ENCODE measurements at regions not wholly inside any gene's neighbourhood (a gene's known extent, or its start where the extent isn't known, plus 50 kb on each side); places are given as distances from the start of the nearest gene placed in this dataset.
"Not testable (repeated sequence)": the region's sequence is repeated elsewhere in the genome, so short reads cannot be mapped to it uniquely, and the experiment has no call there.

DNA sequence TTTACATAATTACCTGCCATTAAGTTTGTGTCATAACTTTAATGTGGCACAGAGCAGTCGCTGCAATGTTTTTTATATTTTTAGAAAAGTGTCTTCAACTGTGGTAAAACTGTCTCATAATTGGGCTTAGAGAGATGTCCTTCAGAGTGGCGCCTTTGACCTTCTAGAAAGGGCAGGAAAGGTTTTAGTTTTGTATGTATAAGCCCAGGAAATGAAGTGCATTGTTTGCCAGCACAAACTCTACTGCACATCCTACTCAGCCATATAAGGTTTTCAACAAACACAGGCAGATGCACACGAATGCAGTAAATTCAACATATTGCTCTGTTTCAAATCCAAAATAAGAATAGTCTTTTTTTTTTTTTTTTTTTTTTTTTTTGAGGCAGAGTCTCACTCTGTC lies 201.4 kb downstream of the ALDH8A1 start:
- H3K4me1 ChIP-seq = no peaks in the 10 kb centered on the region
- H3K9me3 ChIP-seq = no peaks in the 10 kb centered on the region
- intact Hi-C loops (cut with DNase I) = no loop called here
- no peak overlapping the region for H3K4me3 ChIP-seq (replicated peaks in 1 of 3)
- no peak for DNase-seq
- WGBS, 2 donors = 77% methylated on average over 3 of the region's 3 CpGs
- H3K36me3 ChIP-seq = no peaks in the 10 kb centered on the region
- no peak overlapping the region for H3K27ac ChIP-seq
- no peak for TF ChIP-seq POLR2A (IDR thresholded peaks at IDR 0.05)
- TF ChIP-seq, protein P1, sequence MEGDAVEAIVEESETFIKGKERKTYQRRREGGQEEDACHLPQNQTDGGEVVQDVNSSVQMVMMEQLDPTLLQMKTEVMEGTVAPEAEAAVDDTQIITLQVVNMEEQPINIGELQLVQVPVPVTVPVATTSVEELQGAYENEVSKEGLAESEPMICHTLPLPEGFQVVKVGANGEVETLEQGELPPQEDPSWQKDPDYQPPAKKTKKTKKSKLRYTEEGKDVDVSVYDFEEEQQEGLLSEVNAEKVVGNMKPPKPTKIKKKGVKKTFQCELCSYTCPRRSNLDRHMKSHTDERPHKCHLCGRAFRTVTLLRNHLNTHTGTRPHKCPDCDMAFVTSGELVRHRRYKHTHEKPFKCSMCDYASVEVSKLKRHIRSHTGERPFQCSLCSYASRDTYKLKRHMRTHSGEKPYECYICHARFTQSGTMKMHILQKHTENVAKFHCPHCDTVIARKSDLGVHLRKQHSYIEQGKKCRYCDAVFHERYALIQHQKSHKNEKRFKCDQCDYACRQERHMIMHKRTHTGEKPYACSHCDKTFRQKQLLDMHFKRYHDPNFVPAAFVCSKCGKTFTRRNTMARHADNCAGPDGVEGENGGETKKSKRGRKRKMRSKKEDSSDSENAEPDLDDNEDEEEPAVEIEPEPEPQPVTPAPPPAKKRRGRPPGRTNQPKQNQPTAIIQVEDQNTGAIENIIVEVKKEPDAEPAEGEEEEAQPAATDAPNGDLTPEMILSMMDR (IDR thresholded peaks at IDR 0.05) = no peak
- H3K27me3 ChIP-seq = no peaks in the 10 kb centered on the region

DNA sequence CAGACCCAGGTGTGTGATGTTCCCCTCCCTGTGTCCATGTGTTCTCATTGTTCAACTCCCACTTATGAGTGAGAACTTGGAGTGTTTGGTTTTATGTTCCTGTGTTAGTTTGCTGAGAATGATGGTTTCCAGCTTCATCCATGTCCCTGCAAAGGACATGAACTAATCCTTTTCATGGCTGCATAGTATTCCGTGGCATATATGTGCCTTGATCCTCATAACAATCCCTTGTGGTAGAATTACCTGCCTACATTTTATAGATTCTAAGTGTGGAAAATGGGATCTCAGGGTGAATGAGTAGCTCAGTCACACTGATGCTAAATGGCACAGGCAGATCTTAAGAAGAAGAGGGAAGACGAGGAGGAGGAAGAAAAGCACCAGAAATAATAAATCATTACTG lies 202.7 kb downstream of the ALDH8A1 start:
- H3K27me3 ChIP-seq; H3K4me3 ChIP-seq (replicated peaks in 1 of 3); intact Hi-C loops (cut with DNase I); H3K4me1 ChIP-seq; H3K9me3 ChIP-seq; H3K27ac ChIP-seq; H3K36me3 ChIP-seq; DNase-seq: not testable (repeated sequence)
- WGBS, 2 donors = 93 to 94% methylated on average over 2 of the region's 2 CpGs

DNA sequence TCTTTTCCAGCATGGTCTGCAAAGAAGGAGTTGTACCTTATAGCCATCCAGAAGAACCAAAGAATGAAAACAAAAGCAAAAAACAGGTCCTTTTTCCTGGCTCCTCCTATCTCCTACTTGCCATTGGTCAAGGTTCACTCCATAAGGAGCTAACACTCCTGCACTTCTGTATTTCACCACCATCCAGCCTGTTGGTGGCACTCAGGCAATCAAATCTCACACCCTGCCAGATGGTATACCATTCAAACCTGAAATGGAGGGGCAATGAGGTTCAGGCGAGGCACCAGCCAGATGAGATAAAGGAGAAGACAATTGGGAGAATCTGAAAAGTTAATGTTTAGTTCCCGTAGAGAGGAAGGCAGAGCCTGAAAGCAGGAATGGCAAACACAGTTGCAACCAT lies 203.8 kb downstream of the ALDH8A1 start:
- Histone ChIP-seq H3K4me1 (peaks cover 0 to 3% of the 10 kb centered on the region in 2 donors), H3K36me3 (no peaks in the 10 kb centered on the region), H3K4me3 (replicated peaks in 1 of 3) (no peak overlapping the region), H3K27me3 (no peaks in the 10 kb centered on the region), H3K9me3 (no peaks in the 10 kb centered on the region), H3K27ac (no peak overlapping the region)
- no peak for TF ChIP-seq POLR2A (IDR thresholded peaks at IDR 0.05)
- TF ChIP-seq, protein P1 (IDR thresholded peaks at IDR 0.05) = no peak
- intact Hi-C loops (cut with DNase I) = no loop called here
- no peak for DNase-seq
- 89 to 90% methylated on average over 2 of the region's 2 CpGs for WGBS, 2 donors

DNA sequence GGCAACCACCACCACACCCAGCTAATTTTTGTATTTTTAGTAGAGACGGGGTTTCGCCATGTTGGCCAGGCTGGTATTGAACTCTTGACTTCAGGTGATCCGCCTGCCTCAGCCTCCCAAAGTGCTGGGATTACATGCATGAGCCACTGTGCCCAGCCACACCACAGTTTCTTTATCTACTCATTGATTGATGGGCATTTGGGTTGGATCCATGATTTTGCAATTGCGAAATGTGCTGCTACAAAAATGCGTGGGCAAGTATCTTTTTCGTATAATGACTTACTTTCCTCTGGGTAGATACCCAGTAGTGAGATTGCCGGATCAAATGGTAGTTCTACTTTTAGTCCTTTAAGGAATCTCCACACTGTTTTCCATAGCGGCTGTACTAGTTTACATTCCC lies 204.7 kb downstream of the ALDH8A1 start:
- H3K27me3 ChIP-seq; DNase-seq; H3K27ac ChIP-seq; H3K4me1 ChIP-seq; intact Hi-C loops (cut with DNase I); H3K36me3 ChIP-seq; H3K9me3 ChIP-seq; H3K4me3 ChIP-seq (replicated peaks in 1 of 3): not testable (repeated sequence)
- 98% methylated on average over 8 of the region's 8 CpGs for WGBS, 2 donors

DNA sequence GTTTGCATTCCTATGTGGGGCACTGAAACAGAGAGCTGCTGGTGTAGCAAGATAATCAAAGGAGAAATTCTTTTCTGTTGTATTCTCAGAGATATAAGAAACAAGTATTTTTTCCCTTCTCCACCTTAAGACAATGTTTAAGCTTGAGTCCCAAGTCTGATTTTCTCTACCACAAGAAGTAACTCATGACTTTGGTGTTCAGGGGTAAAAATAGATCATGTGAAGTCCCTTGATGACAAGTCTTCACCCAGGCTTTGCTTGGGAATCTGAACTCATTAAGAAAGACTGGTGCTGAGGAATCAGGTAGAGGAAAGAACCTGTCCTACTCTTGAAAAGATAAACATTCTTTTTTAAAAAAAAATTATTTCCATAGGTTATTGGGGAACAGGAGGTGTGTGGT lies 205.6 kb downstream of the ALDH8A1 start:
- no peak for DNase-seq
- Histone ChIP-seq H3K9me3 (no peaks in the 10 kb centered on the region), H3K4me3 (replicated peaks in 1 of 3) (no peak overlapping the region), H3K4me1 (peaks cover 0 to 3% of the 10 kb centered on the region in 2 donors), H3K36me3 (no peaks in the 10 kb centered on the region), H3K27ac (no peak overlapping the region), H3K27me3 (no peaks in the 10 kb centered on the region)
- intact Hi-C loops (cut with DNase I) = no loop called here
- no peak for TF ChIP-seq POLR2A (IDR thresholded peaks at IDR 0.05)
- TF ChIP-seq, protein P1 (IDR thresholded peaks at IDR 0.05) = no peak

DNA sequence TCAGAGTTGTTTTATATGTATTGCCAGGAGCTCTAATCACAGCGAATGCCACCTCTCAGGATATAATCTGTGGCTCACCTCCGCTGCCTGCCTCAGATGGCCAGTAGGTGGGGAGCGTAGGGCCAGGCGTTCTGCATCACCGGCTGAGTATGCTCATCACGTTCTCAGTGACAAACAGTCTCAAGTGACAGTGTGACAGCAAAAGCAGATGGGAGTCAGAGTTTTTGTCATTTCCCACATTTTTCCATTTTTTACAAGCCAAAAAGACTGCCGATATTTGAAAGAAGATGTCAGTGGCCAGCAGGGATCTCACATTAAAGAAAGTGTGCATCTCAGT lies 208.7 kb downstream of the ALDH8A1 start:
- Histone ChIP-seq H3K27ac (no peak overlapping the region), H3K9me3 (no peaks in the 10 kb centered on the region), H3K4me1 (peaks cover 0 to 3% of the 10 kb centered on the region in 2 donors), H3K36me3 (no peaks in the 10 kb centered on the region), H3K27me3 (no peaks in the 10 kb centered on the region), H3K4me3 (replicated peaks in 1 of 3) (no peak overlapping the region)
- intact Hi-C loops (cut with DNase I) = no loop called here
- peak; percentile 11 to 24 for DNase-seq
- TF ChIP-seq, protein P1 (IDR thresholded peaks at IDR 0.05) = peak in 4 of 6 experiments; percentile 10 to 25 (median 18)
- no peak for TF ChIP-seq POLR2A (IDR thresholded peaks at IDR 0.05)
- WGBS, 2 donors = 49 to 62% methylated on average over 7 of the region's 7 CpGs
